Esophagus squamous epithelium (tissue), 4 donors: ENCODE measurements at regions not wholly inside any gene's neighbourhood (a gene's known extent, or its start where the extent isn't known, plus 50 kb on each side); places are given as distances from the start of the nearest gene placed in this dataset.

Experiments used
- CTCF ChIP-seq, 6 experiments: fragments of 450-650 bp in 4 of 6; fragments of 200-600 bp in 2 of 6; sonication (generic) in 2 of 6; IDR thresholded peaks; one replicate each; pipeline ENCODE4 v1.5.1; 2016 to 2019; ENCODE audit warnings: antibody characterized with exemption in 6 of 6, mild to moderate bottlenecking in 4 of 6, moderate library complexity in 4 of 6
- POLR2A ChIP-seq, 4 donors: fragments of 450-650 bp; IDR thresholded peaks; one replicate each; pipeline ENCODE4 v1.6.1; 2017; ENCODE audit warnings: antibody characterized with exemption in 4 of 4, mild to moderate bottlenecking in 4 of 4, moderate library complexity in 3 of 4

GRCh38 chr20:6502999-6503398 is 264.5 kb upstream of the BMP2 start:
- TF ChIP-seq CTCF (IDR thresholded peaks at IDR 0.05) (no peak), POLR2A (IDR thresholded peaks at IDR 0.05) (no peak)
